HCT116 (cell line): ENCODE measurements at regions not wholly inside any gene's neighbourhood (a gene's known extent, or its start where the extent isn't known, plus 50 kb on each side); places are given as distances from the start of the nearest gene placed in this dataset.

Experiments
- ATAC-seq: fragments of 200-7000 bp; cut with Tn5 transposase; 2 replicates; pipeline ENCODE4 v1.9.1; 2020; ENCODE audit warnings: mild to moderate bottlenecking, moderate library complexity
- BruUV-seq: library from RNA; stranded (reverse); fragments of 400-500 nt; replicated peaks from 2 replicates; lab custom pipeline; 2021; lab: Mats Ljungman, UMichigan
- CTCF ChIA-PET: fragments of 300-600 bp; sonication (Branson Sonifier 250); formaldehyde crosslinking; loops from one replicate; lab custom pipeline; 2021; ENCODE audit warnings: antibody characterized with exemption; lab: Charles Lee
- POLR2A ChIA-PET: fragments of 300-600, 350-600 bp; sonication (Branson Sonifier 250); formaldehyde crosslinking; loops from one replicate; lab custom pipeline; 2021; ENCODE audit warnings: antibody characterized with exemption; lab: Charles Lee
- RAD21 ChIA-PET, 2 experiments: fragments of 300-600 bp; sonication (Branson Sonifier 250); formaldehyde crosslinking; loops; one replicate each; lab custom pipeline; 2023; ENCODE audit warnings: low total read pairs in 2 of 2; ENCODE audit not compliant: uncharacterized antibody in 2 of 2, unreplicated experiment in 2 of 2, low non-redundant PET in 1 of 2; lab: Charles Lee
- DNase-seq: peaks from one replicate; pipeline ENCODE4 v3.0.0-alpha.2; 2010; ENCODE audit warnings: low read depth, low spot score
- H2AFZ ChIP-seq: fragments of 200-600 bp; shearing (Covaris generic), sonication (generic); 2 replicates; pipeline ENCODE4 v1.6.1; 2017; ENCODE audit warnings: low read depth, mixed run types, mixed read lengths, antibody characterized with exemption, low read length; ENCODE audit not compliant: poor library complexity, severe bottlenecking
- H3K27ac ChIP-seq: 2 replicates; pipeline ENCODE4 v1.5.1; 2012; ENCODE audit warnings: low read depth, low read length
- H3K27me3 ChIP-seq: fragments of 200-600 bp; sonication (generic); 2 replicates; pipeline ENCODE4 v1.6.1; 2016; ENCODE audit warnings: mixed run types, low read length, mixed read lengths; ENCODE audit not compliant: insufficient read depth
- H3K36me3 ChIP-seq, 2 experiments: fragments of 200-500 bp in 1 of 2; fragments of 200-600 bp in 1 of 2; sonication (Bioruptor generic) in 1 of 2; sonication (generic) in 1 of 2; 2 replicates each; pipeline versions ENCODE4 v1.5.1 to v1.6.1; 2014 to 2016; ENCODE audit warnings: low read length in 2 of 2, inconsistent platforms in 1 of 2, mixed read lengths in 1 of 2, mixed run types in 1 of 2; ENCODE audit not compliant: insufficient read depth in 2 of 2, control insufficient read depth in 1 of 2
- H3K4me1 ChIP-seq, 2 experiments: fragments of 200-600 bp in 1 of 2; sonication (generic) in 1 of 2; 2 replicates each; pipeline versions ENCODE4 v1.5.1 to v1.6.1; 2012 to 2017; ENCODE audit warnings: low read length in 2 of 2, inconsistent platforms in 1 of 2, mild to moderate bottlenecking in 1 of 2, mixed read lengths in 1 of 2, mixed run types in 1 of 2, moderate library complexity in 1 of 2; ENCODE audit not compliant: insufficient read depth in 2 of 2, control insufficient read depth in 1 of 2
- H3K4me2 ChIP-seq: fragments of 200-600 bp; sonication (generic); 2 replicates; pipeline ENCODE4 v1.6.1; 2017; ENCODE audit warnings: mixed run types, low read length, mixed read lengths
- H3K4me3 ChIP-seq, 2 experiments: fragments of 200-600 bp in 1 of 2; sonication (generic) in 1 of 2; replicated peaks in 1 of 2; 2 replicates each; pipeline ENCODE4 v1.5.1; 2011 to 2016; ENCODE audit warnings: low read length in 2 of 2, control low read depth in 1 of 2, low read depth in 1 of 2, mild to moderate bottlenecking in 1 of 2, mixed read lengths in 1 of 2, mixed run types in 1 of 2
- H3K79me2 ChIP-seq: fragments of 200-600 bp; sonication (generic); 2 replicates; pipeline ENCODE4 v1.6.1; 2017; ENCODE audit warnings: mild to moderate bottlenecking, mixed run types, low read length, moderate library complexity, mixed read lengths; ENCODE audit not compliant: insufficient read depth
- H3K9ac ChIP-seq: fragments of 200-600 bp; sonication (generic); 2 replicates; pipeline ENCODE4 v1.6.1; 2016; ENCODE audit warnings: low read length, mixed read lengths
- H3K9me2 ChIP-seq: fragments of 200-600 bp; sonication (generic), shearing (Covaris generic); 2 replicates; pipeline ENCODE4 v1.6.1; 2017; ENCODE audit warnings: mixed run types, mild to moderate bottlenecking, moderate library complexity; ENCODE audit not compliant: insufficient read depth
- H3K9me3 ChIP-seq, 2 experiments: fragments of 200-500 bp in 1 of 2; fragments of 200-600 bp in 1 of 2; sonication (Bioruptor generic) in 1 of 2; sonication (generic) in 1 of 2; 2 replicates each; pipeline ENCODE4 v1.6.1; 2014 to 2017; ENCODE audit warnings: low read length in 2 of 2, mixed read lengths in 2 of 2, inconsistent platforms in 1 of 2, low read depth in 1 of 2, mild to moderate bottlenecking in 1 of 2, mixed run types in 1 of 2, moderate library complexity in 1 of 2; ENCODE audit not compliant: control insufficient read depth in 1 of 2, insufficient read depth in 1 of 2
- H4K20me1 ChIP-seq: fragments of 200-600 bp; sonication (generic), shearing (Covaris generic); 2 replicates; pipeline ENCODE4 v1.6.1; 2017; ENCODE audit warnings: mixed run types, mild to moderate bottlenecking, moderate library complexity; ENCODE audit not compliant: insufficient read depth
- CBX3 ChIP-seq: IDR thresholded peaks from 2 replicates; pipeline ENCODE4 v1.6.1; 2012; ENCODE audit warnings: low read depth
- EGR1 ChIP-seq: IDR thresholded peaks from 2 replicates; pipeline ENCODE4 v1.6.1; 2012; ENCODE audit warnings: low read depth
- ELF1 ChIP-seq: IDR thresholded peaks from 2 replicates; pipeline ENCODE4 v1.6.1; 2012; ENCODE audit warnings: low read depth, borderline replicate concordance
- FOSL1 ChIP-seq: IDR thresholded peaks from 2 replicates; pipeline ENCODE4 v1.6.1; 2012; ENCODE audit warnings: low read depth
- POLR2A ChIP-seq: IDR thresholded peaks from 2 replicates; pipeline ENCODE4 v1.7.0; 2011; ENCODE audit warnings: borderline replicate concordance; ENCODE audit not compliant: insufficient read depth, insufficient read length; ENCODE audit errors: extremely low read depth
- POLR2AphosphoS5 ChIP-seq: IDR thresholded peaks from 2 replicates; pipeline ENCODE4 v1.6.1; 2011; ENCODE audit warnings: mild to moderate bottlenecking, low read depth, low read length, moderate library complexity
- RAD21 ChIP-seq: IDR thresholded peaks from 2 replicates; pipeline ENCODE4 v1.6.1; 2012; ENCODE audit warnings: low read depth, mild to moderate bottlenecking
- SP1 ChIP-seq: IDR thresholded peaks from 2 replicates; pipeline ENCODE4 v1.6.1; 2012; ENCODE audit warnings: low read depth
- intact Hi-C: fragments of 100-400 bp; cut with micrococcal nuclease; formaldehyde crosslinking; loops from 2 replicates; pipeline ENCODE4 v1.10.0; 2022
- TF ChIP-seq, protein P1 (sequence below): IDR thresholded peaks from 2 replicates; pipeline ENCODE4 v1.6.1; 2012
- TF ChIP-seq, protein P2 (sequence below): IDR thresholded peaks from 2 replicates; pipeline ENCODE4 v1.6.1; 2012
- TF ChIP-seq, protein P3 (sequence below): IDR thresholded peaks from 2 replicates; pipeline ENCODE4 v1.6.1; 2011; ENCODE audit warnings: mild to moderate bottlenecking, low read length, moderate library complexity; ENCODE audit not compliant: insufficient replicate concordance; ENCODE audit errors: extremely low read depth
- TF ChIP-seq, protein P4 (sequence below), 3 experiments: fragments of 200-600 bp in 1 of 3; sonication (generic) in 1 of 3; IDR thresholded peaks in 2 of 3; conservative IDR thresholded peaks in 1 of 3; 2 replicates each; pipeline ENCODE4 v1.5.1; 2012 to 2017; ENCODE audit warnings: low read depth in 2 of 3, low read length in 2 of 3, antibody characterized with exemption in 1 of 3, borderline replicate concordance in 1 of 3, control low read depth in 1 of 3, mild to moderate bottlenecking in 1 of 3, mixed read lengths in 1 of 3, mixed run types in 1 of 3, moderate library complexity in 1 of 3; ENCODE audit not compliant: insufficient read depth in 1 of 3

DNA sequence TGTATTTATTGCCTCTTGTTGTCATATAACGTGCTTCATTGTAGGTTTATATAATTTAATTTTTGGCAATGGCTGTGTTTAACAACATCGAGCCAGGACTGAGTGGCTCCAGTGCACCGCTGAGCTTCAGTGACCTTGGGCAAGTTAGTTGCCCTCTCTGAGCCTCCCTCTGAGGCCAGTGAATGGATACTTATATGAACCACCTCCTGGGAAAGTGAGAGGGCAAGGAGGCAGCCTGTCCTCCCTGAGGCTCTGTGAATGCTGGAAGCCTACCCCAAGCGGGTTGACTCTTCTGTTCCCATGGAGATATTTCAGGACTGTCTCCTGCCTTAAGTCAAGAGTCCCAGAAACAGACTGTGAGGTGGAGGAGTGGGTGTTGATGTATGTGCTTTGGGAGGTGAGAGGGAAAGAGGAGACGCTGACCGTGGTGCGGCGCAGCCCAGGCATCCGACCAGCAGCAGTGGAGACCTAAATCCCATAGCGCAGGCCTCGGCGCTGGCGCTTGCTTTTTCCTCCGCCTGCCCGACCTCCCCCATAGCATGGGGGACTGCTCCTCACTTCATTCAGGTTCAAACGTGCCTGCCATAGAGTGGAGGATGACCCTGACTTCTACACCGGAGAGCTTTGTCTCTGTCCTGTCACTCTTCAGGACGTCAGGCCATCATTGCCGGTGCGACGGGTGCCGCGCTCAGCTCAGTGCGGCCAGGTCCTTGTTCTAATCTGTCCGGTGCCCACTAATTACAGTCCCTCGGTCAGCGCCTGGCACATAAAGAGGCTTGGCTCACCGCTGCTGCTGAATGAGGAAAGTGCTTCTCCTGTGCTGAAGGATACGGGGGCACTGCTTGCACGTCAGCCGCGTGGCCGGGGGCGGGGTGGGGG lies 167.3 kb upstream of the HS6ST1 start:
- Histone ChIP-seq H3K27me3 (0 out of 2 replicates have a peak, but pooled peaks cover 9% of the 10 kb centered on the region), H3K27ac (no peak overlapping the region), H3K4me2 (no peak overlapping the region), H3K9me3 (no peaks in the 10 kb centered on the region), H3K4me3 (no peak overlapping the region), H3K36me3 (no peaks in the 10 kb centered on the region), H3K9me2 (no peaks in the 10 kb centered on the region), H3K4me1 (no peaks in the 10 kb centered on the region), H3K9ac (no peak overlapping the region), H3K79me2 (no peaks in the 10 kb centered on the region), H2AFZ (no peak overlapping the region), H4K20me1 (no peaks in the 10 kb centered on the region)
- TF ChIP-seq, protein P1, sequence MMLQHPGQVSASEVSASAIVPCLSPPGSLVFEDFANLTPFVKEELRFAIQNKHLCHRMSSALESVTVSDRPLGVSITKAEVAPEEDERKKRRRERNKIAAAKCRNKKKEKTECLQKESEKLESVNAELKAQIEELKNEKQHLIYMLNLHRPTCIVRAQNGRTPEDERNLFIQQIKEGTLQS = no peak
- no peak for TF ChIP-seq FOSL1
- TF ChIP-seq, protein P2, sequence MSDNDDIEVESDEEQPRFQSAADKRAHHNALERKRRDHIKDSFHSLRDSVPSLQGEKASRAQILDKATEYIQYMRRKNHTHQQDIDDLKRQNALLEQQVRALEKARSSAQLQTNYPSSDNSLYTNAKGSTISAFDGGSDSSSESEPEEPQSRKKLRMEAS = no peak
- TF ChIP-seq, protein P3, sequence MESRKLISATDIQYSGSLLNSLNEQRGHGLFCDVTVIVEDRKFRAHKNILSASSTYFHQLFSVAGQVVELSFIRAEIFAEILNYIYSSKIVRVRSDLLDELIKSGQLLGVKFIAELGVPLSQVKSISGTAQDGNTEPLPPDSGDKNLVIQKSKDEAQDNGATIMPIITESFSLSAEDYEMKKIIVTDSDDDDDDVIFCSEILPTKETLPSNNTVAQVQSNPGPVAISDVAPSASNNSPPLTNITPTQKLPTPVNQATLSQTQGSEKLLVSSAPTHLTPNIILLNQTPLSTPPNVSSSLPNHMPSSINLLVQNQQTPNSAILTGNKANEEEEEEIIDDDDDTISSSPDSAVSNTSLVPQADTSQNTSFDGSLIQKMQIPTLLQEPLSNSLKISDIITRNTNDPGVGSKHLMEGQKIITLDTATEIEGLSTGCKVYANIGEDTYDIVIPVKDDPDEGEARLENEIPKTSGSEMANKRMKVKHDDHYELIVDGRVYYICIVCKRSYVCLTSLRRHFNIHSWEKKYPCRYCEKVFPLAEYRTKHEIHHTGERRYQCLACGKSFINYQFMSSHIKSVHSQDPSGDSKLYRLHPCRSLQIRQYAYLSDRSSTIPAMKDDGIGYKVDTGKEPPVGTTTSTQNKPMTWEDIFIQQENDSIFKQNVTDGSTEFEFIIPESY = no peak
- no peak for TF ChIP-seq SP1
- no peak for TF ChIP-seq POLR2AphosphoS5
- TF ChIP-seq RAD21 = no peak
- no peak for TF ChIP-seq EGR1
- TF ChIP-seq, protein P4, sequence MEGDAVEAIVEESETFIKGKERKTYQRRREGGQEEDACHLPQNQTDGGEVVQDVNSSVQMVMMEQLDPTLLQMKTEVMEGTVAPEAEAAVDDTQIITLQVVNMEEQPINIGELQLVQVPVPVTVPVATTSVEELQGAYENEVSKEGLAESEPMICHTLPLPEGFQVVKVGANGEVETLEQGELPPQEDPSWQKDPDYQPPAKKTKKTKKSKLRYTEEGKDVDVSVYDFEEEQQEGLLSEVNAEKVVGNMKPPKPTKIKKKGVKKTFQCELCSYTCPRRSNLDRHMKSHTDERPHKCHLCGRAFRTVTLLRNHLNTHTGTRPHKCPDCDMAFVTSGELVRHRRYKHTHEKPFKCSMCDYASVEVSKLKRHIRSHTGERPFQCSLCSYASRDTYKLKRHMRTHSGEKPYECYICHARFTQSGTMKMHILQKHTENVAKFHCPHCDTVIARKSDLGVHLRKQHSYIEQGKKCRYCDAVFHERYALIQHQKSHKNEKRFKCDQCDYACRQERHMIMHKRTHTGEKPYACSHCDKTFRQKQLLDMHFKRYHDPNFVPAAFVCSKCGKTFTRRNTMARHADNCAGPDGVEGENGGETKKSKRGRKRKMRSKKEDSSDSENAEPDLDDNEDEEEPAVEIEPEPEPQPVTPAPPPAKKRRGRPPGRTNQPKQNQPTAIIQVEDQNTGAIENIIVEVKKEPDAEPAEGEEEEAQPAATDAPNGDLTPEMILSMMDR (IDR thresholded peaks at IDR 0.05 in 2 of 3, conservative IDR thresholded peaks at IDR 0.05 in 1 of 3; ENCODE audit: borderline replicate concordance in 1 of 3, insufficient read depth in 1 of 3, low read depth in 2 of 3, low read length in 2 of 3) = no peak
- no peak for TF ChIP-seq ELF1
- TF ChIP-seq CBX3 = no peak
- no peak for TF ChIP-seq POLR2A
- BruUV-seq = no TSS peak
- no peak for ATAC-seq
- ChIA-PET POLR2A (no interaction called here), RAD21 (no interaction called here), CTCF (no interaction called here)
- DNase-seq = no peak
- intact Hi-C loops = no loop called here
